Fibroblast of villous mesenchyme (primary cell): ENCODE measurements at regions not wholly inside any gene's neighbourhood (a gene's known extent, or its start where the extent isn't known, plus 50 kb on each side); places are given as distances from the start of the nearest gene placed in this dataset.
A peak's percentile ranks its signal among the peaks of the same experiment; 100 is the strongest.

Experiments
- DNase-seq: peaks from one replicate; pipeline ENCODE4 v3.0.0-alpha.2; 2010; ENCODE audit warnings: low read depth
- H3K4me3 ChIP-seq: 2 replicates; pipeline ENCODE4 v1.5.1; 2011; ENCODE audit warnings: low read depth, mild to moderate bottlenecking, low read length
- CTCF ChIP-seq: IDR thresholded peaks from 2 replicates; pipeline ENCODE4 v1.5.1; 2012; ENCODE audit warnings: low read depth, mild to moderate bottlenecking, low read length; ENCODE audit not compliant: insufficient read depth

GRCh38 chr21:38973552-38973951 lies 167.8 kb downstream of the ETS2 start:
- no peak for DNase-seq
- TF ChIP-seq CTCF, result no peak
- H3K4me3 ChIP-seq, result no peak overlapping the region

DNA sequence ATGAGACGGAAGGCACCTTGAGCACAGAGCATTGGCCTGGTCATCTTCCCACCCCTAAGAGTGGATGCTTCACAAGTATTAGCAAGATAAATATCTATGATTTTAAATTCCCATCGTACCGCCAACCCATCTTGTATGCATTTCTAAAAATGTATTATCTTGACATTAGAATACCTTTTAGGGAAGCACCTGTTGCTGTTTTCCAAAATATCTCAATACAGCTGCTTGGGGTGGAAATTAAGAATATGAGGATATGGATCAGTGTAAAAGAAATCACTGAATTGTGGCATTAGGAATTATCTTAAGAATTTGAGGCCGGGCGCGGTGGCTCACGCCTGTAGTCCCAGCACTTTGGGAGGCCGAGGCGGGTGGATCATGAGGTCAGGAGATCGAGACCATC lies 166.3 kb downstream of the ETS2 start:
- TF ChIP-seq CTCF, result no peak
- H3K4me3 ChIP-seq, result no peak overlapping the region
- no peak for DNase-seq

- H3K4me3 ChIP-seq, result no peak overlapping the region
- no peak for TF ChIP-seq CTCF
- DNase-seq, result no peak
These were observed 165.0 kb downstream of the ETS2 start for GRCh38 chr21:38970765-38971164.

- DNase-seq, result no peak
- no peak overlapping the region for H3K4me3 ChIP-seq
- TF ChIP-seq CTCF, result no peak
These were observed 163.3 kb downstream of the ETS2 start for GRCh38 chr21:38968887-38969543.

DNA sequence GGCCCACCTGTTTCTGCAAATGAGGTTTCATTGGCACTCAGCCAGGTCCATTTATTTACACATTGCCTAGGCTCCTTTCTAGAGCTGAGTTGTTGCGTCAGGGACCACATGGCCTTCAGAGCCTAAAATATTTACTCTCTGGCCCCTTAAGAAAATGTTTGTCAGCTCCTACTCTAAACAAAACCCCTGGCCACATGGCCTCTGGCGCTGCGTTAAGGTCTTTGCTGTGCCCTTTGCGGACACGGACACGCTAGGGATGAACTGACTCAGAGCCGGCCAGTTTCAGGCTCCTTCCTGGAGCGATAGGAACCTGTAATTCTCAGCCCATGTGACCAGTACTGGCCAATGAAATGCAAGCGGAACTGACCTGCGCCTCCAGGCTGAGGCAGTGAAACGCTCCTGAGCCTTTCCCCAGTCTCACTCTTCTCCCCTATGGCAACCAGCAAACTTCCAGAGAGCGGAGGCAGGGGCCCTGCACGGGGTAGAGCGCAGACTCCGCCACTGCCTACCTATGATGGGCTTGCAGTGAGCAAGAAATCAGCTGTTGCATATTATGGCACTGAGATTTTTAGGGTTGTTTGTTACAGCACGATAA lies 160.3 kb downstream of the ETS2 start:
- no peak for TF ChIP-seq CTCF
- DNase-seq, result peak; percentile 98

DNA sequence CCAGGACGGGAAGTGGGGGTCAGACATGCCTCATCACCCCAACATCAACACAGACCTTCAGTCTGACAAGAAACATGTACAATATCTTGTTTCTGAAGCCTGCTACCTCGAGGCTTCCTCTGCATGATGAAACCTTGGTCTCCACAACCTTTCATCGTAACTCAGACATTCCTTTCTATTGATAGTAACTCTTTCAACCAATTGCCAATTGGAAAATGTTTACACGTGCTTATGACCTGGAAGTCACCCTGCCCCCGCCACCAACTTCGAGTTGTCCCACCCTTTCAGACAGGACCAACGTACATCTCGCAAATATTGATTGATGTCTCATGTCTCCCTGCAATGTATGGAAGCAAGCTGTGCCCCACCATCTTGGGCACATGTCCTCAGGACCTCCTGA lies 159.5 kb downstream of the ETS2 start:
- peak; percentile 80 for DNase-seq
- H3K4me3 ChIP-seq, result no peak overlapping the region
- no peak for TF ChIP-seq CTCF

More for the DNA sequence above, 160.3 kb downstream of the ETS2 start:
- H3K4me3 ChIP-seq, result no peak overlapping the region

DNA sequence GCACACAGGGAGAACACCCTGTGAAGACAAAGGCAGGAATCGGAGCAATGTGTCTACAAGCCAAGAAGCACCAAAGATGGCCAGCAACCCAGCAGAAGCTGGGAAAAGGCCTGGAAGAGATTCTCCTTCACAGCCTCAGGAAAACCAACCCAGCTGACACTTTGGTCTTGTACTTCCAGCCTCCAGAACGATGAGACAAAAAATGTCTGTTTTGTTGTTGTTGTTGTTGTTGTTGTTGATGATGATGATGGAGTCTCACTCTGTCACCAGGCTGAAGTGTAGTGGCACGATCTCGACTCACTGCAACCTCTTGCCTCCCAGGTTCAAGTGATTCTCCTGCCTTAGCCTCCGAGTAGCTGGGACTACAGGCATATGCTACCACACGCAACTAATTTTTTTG lies 157.3 kb downstream of the ETS2 start:
- no peak overlapping the region for H3K4me3 ChIP-seq
- no peak for DNase-seq
- no peak for TF ChIP-seq CTCF
